ENCODE measurements at regions not wholly inside any gene's neighbourhood (a gene's known extent, or its start where the extent isn't known, plus 50 kb on each side); places are given as distances from the start of the nearest gene placed in this dataset.
"Not testable (repeated sequence)": the region's sequence is repeated elsewhere in the genome, so short reads cannot be mapped to it uniquely, and the experiment has no call there.

DNA sequence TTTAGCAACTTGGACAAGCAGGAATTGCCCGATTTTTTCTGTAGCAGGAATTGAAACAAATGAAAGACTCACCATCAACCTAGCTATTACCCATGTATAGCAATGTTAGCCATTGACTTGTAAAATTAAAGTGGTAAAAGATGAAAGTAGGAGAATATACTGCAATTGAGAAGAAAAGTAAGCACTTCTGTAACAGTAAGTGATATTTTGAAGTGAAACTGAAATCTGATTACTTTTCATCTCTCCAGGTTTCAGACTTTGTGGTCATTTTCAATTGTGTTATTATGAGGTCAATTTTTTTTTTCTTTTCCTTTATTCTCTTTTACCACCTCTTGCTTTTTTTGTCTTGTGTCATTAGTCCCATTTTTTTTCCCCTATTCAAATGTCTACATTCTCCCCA is 1078.2 kb downstream of the ZPLD1 start:
- DNase-seq = no peak

DNA sequence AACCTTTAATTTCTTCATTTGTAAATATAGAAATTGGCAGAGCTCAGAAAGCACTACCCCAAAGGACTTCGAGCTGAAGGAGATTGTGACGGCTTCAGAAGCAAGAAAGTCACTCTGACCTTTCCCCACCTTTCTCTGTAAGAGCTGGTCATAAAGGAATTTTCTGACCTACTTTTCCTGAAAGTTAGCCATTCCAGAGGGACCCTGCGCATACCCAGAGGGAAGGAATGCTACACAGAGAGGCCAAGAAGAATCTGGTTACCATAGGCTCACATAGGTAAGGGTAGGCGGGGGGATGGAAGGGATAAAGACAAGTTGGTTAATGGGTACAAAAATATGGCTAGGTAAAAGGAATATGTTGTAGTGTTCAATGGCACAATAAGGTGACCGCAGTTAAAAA is 1080.3 kb downstream of the ZPLD1 start:
- no peak for DNase-seq

- no peak for DNase-seq
These were observed 1082.1 kb downstream of the ZPLD1 start for GRCh38 chr3:103516950-103517349.

- not testable (repeated sequence) for DNase-seq
These were observed 1096.5 kb downstream of the ZPLD1 start for GRCh38 chr3:103531327-103531726.

DNA sequence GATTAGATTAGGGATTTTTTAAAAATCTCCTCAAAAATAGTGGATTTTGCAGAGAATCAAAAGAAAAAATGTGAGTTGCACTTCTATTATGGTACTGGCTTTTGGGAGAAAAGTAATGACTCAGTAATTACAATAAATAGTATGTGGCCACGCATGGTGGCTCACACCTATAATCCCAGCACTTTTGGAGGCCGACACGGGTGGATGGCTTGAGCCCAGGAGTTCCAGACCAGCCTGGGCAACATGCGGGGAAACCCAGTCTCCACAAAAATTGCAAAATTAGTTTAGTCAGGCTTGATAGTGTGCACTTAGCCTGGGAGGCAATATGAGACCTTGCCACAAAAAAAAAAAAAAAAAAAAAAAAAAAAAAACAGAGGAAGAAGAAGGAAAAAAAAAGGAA is 1098.2 kb downstream of the ZPLD1 start:
- DNase-seq = no peak

DNA sequence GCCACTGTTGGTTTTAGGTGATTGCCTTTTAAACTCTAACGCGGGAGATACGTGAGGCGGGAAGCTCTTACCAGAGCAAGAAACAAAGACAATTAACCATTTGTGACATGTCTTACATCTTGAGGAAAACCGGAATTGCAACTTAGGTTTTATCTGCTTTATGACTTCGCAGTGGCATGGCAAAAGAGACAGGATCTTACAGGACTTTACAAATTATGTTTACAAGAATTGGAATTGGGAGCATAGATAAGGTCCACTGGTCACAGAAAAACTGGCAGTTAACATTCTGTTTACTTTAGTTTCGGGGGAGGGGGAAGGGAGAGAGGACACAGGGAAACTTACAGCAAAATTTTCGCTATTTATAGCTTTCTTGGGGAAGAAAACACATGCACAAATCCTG is 1119.6 kb downstream of the ZPLD1 start:
- no peak for DNase-seq

DNA sequence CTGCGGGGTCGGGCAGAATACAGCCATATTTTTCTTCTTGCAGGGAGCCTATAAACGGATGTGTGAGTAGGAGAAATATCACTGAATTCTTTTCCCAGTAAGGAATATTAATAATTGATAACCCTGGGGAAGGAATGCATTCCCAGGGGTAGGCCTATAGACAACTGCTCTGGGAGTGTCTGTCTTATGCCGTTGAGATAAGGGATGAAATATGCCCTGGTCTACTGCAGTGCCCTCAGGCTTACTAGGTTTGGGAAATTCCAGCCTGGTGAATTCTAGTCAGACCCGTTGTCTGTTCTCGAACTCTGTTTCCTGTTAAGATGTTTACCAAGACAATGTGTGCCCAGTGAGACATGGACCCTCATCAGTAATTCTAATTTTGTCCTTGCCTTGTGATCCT is 1129.3 kb downstream of the ZPLD1 start:
- not testable (repeated sequence) for DNase-seq

GRCh38 chr3:103585809-103586208 is 1151.0 kb downstream of the ZPLD1 start:
- DNase-seq = no peak

DNA sequence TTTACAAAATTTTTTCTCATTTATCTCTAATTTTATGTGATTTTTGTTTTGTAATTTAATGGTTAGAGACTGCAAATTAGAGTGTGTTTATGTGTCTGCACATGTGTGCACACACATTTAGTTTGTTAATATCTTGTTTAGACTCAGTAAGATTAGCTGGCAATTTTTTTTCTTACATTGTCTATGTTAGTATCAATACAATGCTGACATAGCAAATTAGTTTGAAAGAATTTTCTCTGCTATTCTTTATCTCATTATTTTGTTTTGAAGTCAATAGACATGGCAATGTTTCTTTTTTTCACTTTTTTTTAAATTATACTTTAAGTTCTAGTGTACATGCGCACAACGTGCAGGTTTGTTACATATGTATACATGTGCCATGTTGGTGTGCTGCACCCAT is 1155.0 kb downstream of the ZPLD1 start:
- DNase-seq = no peak

- no peak for DNase-seq
These were observed 1166.0 kb downstream of the ZPLD1 start for GRCh38 chr3:103600844-103601243.

GRCh38 chr3:103601666-103602065 is 1166.9 kb downstream of the ZPLD1 start:
- DNase-seq = no peak

DNA sequence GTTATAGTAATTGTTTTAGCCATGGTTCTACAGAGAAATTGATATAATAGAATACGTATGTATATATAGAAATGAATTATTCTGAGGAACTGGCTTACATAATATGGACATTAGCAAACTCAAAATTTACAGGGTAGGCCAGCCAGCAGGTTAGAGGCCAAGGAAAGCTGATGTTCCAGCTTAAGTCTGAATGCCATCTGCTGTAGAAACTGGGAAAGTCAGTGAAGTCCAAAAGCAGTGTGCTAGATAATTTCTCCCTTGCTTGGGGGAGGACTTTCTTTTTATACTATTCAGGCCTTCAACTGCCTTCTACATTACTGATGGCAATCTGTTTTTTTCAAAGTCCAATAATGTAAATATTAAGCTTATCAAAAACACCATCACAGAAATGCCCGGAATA is 1174.7 kb downstream of the ZPLD1 start:
- no peak for DNase-seq

DNA sequence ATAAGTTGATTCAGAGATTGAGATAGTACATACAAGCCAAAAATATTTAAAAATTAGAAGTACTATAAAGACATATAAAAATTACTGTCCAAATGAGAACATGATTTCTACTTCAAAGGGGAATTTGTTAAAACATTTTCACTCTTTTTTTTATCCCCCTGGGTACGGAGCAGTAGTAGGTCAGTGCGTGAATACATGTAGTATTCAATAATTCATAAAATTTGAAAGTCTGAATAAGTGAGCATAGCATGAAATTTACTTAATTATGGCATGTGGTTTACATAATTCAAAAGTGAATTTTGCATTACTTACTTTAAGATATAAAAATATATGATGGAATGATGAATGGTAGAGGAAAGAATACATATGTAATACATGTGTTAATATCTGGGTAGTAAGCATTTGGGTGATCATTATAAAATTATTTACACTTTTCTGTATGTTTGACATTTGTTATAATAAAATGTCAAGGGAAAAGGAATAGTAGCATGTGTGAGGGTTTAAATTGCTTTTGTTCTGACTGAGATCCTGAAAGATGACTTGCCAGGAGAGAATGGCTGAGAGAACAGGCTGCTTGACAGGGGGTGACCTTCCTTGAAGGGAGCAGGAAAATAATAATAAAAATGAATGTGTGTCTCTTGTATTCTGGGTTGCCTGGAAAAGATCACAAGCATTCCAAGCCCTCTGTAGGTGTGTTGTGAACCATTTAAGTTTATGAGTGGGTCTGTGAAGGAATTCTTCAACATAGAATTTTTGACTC is 1178.8 kb downstream of the ZPLD1 start:
- DNase-seq = no peak

DNA sequence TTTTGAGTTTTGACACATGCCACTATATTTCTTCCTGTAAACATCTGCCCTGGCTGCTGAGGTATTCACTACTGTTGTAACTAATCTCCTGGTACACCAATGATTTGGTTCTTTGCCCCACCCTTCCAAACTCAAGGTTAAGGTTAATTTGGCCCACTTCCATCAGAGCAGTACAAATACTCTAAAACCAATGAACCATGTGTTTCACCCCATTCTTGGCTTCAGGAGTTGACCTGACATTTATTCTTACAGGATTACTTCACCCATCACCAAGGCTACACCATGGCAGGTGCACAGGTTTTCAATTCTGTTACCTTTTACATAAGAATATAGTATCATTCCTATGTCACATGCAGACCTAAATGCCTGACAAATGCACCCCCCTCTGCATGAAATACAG is 1179.9 kb downstream of the ZPLD1 start:
- no peak for DNase-seq

GRCh38 chr3:103617961-103618360 is 1183.1 kb downstream of the ZPLD1 start:
- no peak for DNase-seq

- no peak for DNase-seq
These were observed 1189.5 kb downstream of the ZPLD1 start for GRCh38 chr3:103624271-103624670.

DNA sequence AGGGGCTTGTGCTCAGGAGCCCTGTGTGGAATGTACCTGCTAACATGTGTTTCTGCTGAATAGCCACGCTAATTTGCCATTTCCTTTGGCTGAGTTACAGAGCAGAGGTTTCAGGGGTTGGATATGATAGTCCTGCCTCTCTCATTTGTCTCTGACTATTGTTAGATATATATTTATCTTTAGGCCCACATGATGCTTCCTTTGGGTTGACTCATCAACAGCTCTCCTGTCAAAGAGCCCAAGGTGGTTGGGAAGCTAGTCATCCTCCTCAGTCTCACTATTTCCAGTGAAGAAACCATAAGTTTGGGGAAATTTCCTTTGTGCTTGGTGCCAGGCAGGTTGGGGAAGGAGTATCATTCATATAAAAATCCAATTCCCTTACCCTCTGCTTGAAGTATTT is 1194.6 kb downstream of the ZPLD1 start:
- DNase-seq = no peak

DNA sequence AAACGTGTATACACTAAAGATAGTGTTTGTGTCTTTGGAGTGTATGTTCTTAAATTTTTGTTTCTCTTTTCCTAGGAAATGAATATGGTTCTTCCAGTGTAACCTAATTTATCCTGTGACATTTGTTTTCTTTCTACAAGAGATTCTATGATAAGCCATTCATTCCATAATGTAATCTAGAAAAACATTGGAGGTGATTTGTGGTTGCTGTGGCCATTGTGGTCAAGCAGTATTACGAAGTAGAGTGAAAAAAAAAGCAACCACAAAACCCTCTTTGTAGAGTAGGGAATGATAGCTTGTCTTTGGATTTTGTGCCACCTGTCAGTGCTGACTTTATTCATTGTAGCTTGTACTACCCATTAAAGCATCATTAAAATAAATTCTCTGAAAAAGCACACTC is 1209.6 kb downstream of the ZPLD1 start:
- DNase-seq = no peak

DNA sequence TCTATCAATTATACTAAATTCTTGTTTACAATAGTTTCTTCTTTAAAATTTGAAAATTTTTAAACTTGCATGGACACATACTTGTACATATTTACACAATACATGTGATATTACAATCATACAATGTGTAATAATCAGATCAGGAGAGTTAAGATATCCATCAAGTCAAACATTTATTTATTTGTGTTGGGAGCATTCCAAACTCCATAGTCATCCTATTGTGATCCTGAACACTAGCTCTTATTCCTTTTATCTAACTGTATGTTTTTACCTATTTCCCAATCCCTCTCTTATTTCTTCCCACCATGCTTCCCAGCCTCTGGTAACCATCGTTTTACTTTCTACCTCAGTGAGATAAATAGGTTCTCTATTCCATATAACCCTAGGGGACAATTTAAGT is 1219.2 kb downstream of the ZPLD1 start:
- DNase-seq = no peak

DNA sequence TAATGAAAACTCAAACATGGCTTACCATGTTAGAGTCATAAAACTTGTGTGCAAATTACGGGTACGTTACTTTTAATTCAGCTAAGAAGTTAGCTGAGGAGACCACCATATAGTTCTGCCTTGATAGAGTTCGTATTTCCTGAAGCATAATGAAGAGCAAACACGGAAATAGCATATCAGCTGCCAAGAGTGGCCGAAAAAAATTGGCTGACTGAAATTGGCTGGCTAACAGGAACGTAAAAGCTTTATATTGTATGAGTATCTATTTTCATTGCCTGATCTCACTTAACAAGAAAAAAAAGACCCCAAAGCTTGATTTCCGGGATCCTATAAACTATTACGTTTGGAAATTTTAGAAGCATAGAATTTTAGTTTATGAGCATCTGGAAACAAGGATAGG is 1222.9 kb downstream of the ZPLD1 start:
- no peak for DNase-seq

- no peak for DNase-seq
These were observed 1226.0 kb downstream of the ZPLD1 start for GRCh38 chr3:103660810-103661209.

DNA sequence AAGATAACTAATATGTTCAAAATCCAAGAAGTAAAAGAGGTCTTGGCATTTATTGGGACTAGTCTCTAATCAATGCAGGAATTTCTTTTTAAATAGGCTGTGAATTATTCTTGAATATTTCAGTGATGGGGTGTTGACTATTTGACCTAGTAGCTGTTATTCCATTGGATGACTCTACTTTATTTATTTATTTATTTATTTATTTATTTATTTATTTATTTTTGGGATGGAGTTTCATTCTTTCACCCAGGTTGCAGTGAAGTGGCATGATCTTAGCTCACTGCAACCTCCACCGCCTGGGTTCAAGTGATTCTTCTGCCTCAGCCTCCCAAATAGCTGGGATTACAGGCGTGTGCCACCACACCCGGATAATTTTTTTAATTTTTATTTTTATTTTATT is 1227.8 kb downstream of the ZPLD1 start:
- no peak for DNase-seq

DNA sequence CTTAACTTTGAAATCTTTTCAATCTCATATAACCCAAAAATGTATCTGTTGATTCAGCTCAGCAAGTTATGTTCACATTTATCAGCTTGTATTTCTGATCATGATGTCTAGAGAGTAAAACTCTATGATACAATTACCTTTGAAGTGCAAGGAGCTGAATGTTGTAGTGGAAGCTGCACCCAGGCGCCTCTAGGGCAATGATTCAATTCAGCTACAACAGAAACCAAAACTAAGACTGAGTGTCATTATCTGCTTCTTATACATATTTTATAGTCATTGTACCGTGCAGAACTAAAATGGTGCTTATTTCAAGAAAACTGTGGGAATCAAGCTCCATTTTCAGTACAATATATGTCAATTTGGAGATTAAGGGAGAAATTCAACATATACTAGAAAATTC is 1237.5 kb downstream of the ZPLD1 start:
- DNase-seq = no peak

GRCh38 chr3:103684904-103685303 is 1250.1 kb downstream of the ZPLD1 start:
- no peak for DNase-seq

DNA sequence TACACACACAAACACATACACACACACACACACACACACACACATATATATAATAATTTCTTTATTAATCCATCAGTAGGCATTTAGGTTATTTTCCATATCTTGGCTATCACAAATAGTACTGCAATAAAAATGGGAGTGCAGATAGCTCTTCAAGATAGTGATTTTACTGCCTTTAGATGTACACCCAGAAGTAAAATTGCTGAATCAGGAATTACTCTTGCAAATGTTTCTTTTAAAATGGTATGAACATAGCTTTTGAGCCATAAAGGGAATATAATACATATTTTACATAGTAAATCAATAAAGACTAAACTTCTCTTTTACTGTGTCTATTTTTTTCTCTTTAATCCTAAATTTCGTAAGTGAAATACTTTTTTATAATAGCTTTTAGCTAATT is 1251.1 kb downstream of the ZPLD1 start:
- DNase-seq = no peak

GRCh38 chr3:103690536-103690935 is 1255.7 kb downstream of the ZPLD1 start:
- no peak for DNase-seq

All from NCI-H1092 (cell line).